SK-N-MC (cell line): ENCODE measurements at regions not wholly inside any gene's neighbourhood (a gene's known extent, or its start where the extent isn't known, plus 50 kb on each side); places are given as distances from the start of the nearest gene placed in this dataset.

ENCODE experiments used
- EZH2 ChIP-seq: fragments of 200-600 bp; sonication (generic); IDR thresholded peaks from one replicate; pipeline ENCODE4 v1.6.1; 2017; ENCODE audit warnings: antibody characterized with exemption
- FOXP2 ChIP-seq: optimal IDR thresholded peaks from 2 replicates; pipeline ENCODE3; 2011; ENCODE audit warnings: mild to moderate bottlenecking, moderate library complexity; ENCODE audit not compliant: insufficient read depth; ENCODE audit errors: extremely low read length, control extremely low read depth
- POLR2AphosphoS5 ChIP-seq: IDR thresholded peaks from 2 replicates; pipeline ENCODE4 v1.6.1; 2012; ENCODE audit warnings: mild to moderate bottlenecking, low read depth, low read length, borderline replicate concordance

- TF ChIP-seq EZH2 (no peak), POLR2AphosphoS5 (no peak), FOXP2 (no peak)
Measured at GRCh38 chr1:176325664-176326063, 118.6 kb upstream of the COP1 start.
